Upper lobe of right lung (tissue), 1 donor: ENCODE measurements at regions not wholly inside any gene's neighbourhood (a gene's known extent, or its start where the extent isn't known, plus 50 kb on each side); places are given as distances from the start of the nearest gene placed in this dataset.

Source experiments
- ATAC-seq: fragments of 200-7000 bp; cut with Tn5 transposase; one replicate; pipeline ENCODE4 v1.9.1; 2020; ENCODE audit warnings: mild to moderate bottlenecking, moderate library complexity
- DNase-seq: peaks from one replicate; pipeline ENCODE4 v3.0.0-alpha.2; 2020
- H3K27ac ChIP-seq: fragments of 200-600 bp; one replicate; pipeline ENCODE4 v1.8.0; 2022
- H3K27me3 ChIP-seq: fragments of 200-600 bp; one replicate; pipeline ENCODE4 v1.8.0; 2022; ENCODE audit warnings: mild to moderate bottlenecking
- H3K36me3 ChIP-seq: fragments of 200-600 bp; one replicate; pipeline ENCODE4 v1.8.0; 2022
- H3K4me1 ChIP-seq: fragments of 200-600 bp; one replicate; pipeline ENCODE4 v1.8.0; 2022
- H3K4me3 ChIP-seq: fragments of 200-600 bp; one replicate; pipeline ENCODE4 v1.8.0; 2022; ENCODE audit warnings: mild to moderate bottlenecking
- H3K9me3 ChIP-seq: fragments of 200-600 bp; one replicate; pipeline ENCODE4 v1.8.0; 2022
- intact Hi-C: fragments of 100-400 bp; cut with DNase I; formaldehyde crosslinking; loops from one replicate; pipeline ENCODE4 v1.11.0; 2022
- TF ChIP-seq, protein P1 (sequence below): fragments of 200-600 bp; IDR thresholded peaks from one replicate; pipeline ENCODE4 v1.8.0; 2022; ENCODE audit warnings: antibody characterized with exemption
- donor health status: DM: no; HTN: yes; CAD: no; lungs with severe emphysema.

DNA sequence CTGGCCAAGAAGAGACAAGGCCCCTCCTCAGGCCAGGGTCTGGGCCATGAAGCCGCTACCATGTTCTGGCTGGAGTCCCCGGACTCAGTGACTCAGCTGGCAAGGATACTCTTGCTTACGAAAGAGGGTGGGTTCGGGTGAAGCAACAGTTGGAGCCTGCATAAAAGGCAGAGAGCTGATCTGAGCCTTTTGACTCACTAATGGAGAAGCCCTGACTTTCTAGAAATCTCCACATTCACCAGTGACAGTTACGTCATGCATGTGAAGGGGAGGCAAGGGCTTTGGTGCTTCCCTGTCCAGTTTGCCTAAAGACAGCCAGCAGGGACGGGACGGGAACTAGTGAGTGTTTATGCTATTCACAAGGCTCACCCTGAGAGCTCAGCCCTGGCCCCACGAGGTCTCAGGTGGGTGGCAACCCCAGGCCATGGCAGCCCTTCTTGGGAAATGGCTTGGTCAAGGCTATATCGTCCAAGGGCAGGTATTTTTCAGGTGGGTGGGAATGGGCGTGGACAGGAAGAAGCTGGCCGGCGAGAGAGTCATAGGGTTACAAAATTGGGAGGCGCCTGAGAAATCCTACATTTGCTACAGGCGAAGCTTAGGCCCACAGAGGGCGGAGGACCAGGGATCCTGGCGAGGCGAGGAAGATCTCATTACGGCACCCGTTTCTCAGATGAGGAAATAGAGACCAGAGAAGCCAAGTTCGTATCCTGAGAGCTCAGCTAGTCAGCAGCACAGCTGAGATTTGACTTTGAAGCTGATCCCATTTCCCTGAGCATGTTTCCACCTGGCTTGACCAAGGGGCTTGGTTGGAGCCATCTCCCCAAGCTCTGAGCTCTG is 314.6 kb downstream of the BCL11B start:
- no peak overlapping the region for H3K27ac ChIP-seq
- no peaks in the 10 kb centered on the region for H3K9me3 ChIP-seq
- no peaks in the 10 kb centered on the region for H3K27me3 ChIP-seq
- TF ChIP-seq, protein P1, sequence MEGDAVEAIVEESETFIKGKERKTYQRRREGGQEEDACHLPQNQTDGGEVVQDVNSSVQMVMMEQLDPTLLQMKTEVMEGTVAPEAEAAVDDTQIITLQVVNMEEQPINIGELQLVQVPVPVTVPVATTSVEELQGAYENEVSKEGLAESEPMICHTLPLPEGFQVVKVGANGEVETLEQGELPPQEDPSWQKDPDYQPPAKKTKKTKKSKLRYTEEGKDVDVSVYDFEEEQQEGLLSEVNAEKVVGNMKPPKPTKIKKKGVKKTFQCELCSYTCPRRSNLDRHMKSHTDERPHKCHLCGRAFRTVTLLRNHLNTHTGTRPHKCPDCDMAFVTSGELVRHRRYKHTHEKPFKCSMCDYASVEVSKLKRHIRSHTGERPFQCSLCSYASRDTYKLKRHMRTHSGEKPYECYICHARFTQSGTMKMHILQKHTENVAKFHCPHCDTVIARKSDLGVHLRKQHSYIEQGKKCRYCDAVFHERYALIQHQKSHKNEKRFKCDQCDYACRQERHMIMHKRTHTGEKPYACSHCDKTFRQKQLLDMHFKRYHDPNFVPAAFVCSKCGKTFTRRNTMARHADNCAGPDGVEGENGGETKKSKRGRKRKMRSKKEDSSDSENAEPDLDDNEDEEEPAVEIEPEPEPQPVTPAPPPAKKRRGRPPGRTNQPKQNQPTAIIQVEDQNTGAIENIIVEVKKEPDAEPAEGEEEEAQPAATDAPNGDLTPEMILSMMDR: no peak
- ATAC-seq: peak; percentile 70
- intact Hi-C loops: no loop called here
- no peaks in the 10 kb centered on the region for H3K36me3 ChIP-seq
- no peak for DNase-seq
- H3K4me1 ChIP-seq: no peaks in the 10 kb centered on the region
- no peak overlapping the region for H3K4me3 ChIP-seq

DNA sequence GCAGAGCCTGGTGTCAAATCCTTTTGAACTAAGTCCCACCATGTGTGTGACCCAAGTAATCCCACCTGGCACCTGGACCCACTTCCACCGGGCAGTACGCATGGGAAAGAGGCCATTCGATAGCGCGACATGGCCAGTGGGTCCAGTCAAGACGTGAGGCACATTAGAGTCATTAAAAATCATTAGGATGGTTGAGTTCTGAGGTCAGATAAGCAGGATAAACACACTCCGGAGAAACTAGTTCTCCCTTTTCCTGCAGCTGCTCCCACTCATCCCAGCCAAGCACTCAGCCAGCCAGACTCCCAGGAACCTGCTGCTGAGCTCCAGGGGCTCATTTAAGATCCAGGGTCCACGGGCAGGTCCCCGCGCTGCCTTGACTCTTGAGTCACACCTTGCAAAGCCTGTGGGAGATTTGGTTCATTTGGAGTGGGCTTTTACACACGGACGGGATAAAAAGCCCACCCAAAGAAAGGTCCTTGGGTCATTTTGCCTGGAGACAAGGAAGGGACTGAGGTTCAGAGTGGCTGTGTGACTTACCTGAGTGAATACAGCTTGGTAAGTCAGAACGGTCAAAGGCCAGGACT is 313.9 kb downstream of the BCL11B start:
- H3K4me1 ChIP-seq: no peaks in the 10 kb centered on the region
- H3K36me3 ChIP-seq: no peaks in the 10 kb centered on the region
- no peak overlapping the region for H3K27ac ChIP-seq
- TF ChIP-seq, protein P1: no peak
- no peak for DNase-seq
- H3K9me3 ChIP-seq: no peaks in the 10 kb centered on the region
- ATAC-seq: no peak
- H3K27me3 ChIP-seq: no peaks in the 10 kb centered on the region
- H3K4me3 ChIP-seq: no peak overlapping the region
- intact Hi-C loops: no loop called here

DNA sequence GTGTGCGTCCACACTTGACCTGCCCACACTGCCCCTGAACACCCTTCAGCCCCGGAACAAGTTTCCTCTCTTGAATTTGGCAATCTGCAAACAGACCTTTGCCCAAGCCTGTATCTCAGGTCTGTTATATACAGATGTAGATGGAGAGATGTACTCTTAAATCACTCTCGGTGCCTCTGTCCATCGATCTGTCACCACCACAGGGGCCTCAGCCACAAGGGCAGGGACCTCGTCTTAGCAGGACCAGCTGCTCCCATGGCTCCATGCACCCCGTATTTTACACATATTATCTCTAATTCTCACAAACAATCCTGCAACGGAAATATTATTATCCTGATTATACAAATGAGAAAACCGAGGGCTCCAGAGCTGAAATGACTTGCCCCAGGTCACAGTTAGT is 313.4 kb downstream of the BCL11B start:
- no peaks in the 10 kb centered on the region for H3K9me3 ChIP-seq
- H3K4me3 ChIP-seq: no peak overlapping the region
- no peak for ATAC-seq
- H3K4me1 ChIP-seq: no peaks in the 10 kb centered on the region
- intact Hi-C loops: no loop called here
- no peak overlapping the region for H3K27ac ChIP-seq
- no peaks in the 10 kb centered on the region for H3K36me3 ChIP-seq
- H3K27me3 ChIP-seq: no peaks in the 10 kb centered on the region
- TF ChIP-seq, protein P1: no peak
- no peak for DNase-seq

DNA sequence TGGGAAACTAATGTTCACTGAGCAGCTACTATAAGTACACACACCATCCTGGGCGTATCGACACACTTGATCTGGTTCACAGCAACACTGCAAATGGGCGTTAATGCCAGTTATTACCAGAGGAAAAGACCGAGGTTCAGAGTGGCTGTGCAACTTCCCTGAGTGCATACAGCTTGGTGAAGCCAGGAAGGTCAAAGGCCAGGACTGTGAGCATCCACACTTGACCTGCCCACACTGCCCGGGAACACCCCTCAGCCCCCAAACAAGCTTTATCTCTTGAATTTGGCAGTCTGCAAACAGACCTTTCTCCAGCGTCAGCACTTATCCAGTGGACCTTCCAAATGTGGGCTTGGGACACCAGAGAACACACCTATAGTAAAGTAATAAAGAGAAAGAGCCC is 312.6 kb downstream of the BCL11B start:
- no peak for DNase-seq
- intact Hi-C loops: no loop called here
- H3K27me3 ChIP-seq: no peaks in the 10 kb centered on the region

DNA sequence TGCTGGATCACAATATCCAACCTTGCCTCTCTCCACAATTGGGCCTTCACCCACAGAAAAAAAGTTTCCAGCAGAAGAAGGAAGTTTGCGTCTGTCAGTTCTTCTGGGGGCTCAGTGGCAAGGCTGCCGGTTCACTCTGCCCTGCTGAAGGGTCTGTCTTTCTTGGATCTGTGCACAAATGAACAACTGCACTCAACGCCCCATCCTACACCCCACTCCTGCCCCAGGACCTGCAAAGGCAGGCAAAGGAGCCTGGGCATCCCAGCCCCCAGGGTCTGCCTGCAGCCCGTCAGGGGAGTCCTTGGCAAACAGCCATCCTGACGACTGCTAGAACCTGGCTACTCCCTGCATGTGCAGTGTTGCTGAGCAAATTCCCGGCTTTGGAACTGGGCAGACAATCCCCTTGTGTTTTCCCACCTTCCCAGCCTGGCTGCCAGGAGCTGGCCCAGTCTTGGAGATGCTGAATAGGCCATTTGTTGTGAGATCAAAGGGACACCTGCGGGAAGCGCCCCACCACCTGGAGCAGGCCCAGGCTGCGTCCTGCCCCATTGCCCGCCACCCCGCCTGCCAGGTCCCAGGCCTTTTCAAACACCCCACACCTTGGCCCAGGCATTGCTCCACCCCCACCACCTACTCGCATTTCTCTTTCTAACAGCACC is 311.9 kb downstream of the BCL11B start:
- TF ChIP-seq, protein P1: no peak
- Histone ChIP-seq H3K27ac (no peak overlapping the region), H3K27me3 (no peaks in the 10 kb centered on the region), H3K9me3 (no peaks in the 10 kb centered on the region), H3K36me3 (no peaks in the 10 kb centered on the region), H3K4me1 (no peaks in the 10 kb centered on the region), H3K4me3 (no peak overlapping the region)
- intact Hi-C loops: no loop called here
- DNase-seq (no peak), ATAC-seq (no peak)

More for the DNA sequence above, 312.6 kb downstream of the BCL11B start:
- Histone ChIP-seq H3K4me1 (no peaks in the 10 kb centered on the region), H3K27ac (no peak overlapping the region), H3K9me3 (no peaks in the 10 kb centered on the region), H3K36me3 (no peaks in the 10 kb centered on the region), H3K4me3 (no peak overlapping the region)
- TF ChIP-seq, protein P1: no peak
- no peak for ATAC-seq
